ENCODE measurements at regions not wholly inside any gene's neighbourhood (a gene's known extent, or its start where the extent isn't known, plus 50 kb on each side); places are given as distances from the start of the nearest gene placed in this dataset.
"Not testable (repeated sequence)": the region's sequence is repeated elsewhere in the genome, so short reads cannot be mapped to it uniquely, and the experiment has no call there.

- no peak for DNase-seq (ENCODE audit: low read depth in 2 of 2)
Measured at GRCh38 chr3:110608566-110608965, 463.1 kb upstream of the NECTIN3 start.

GRCh38 chr3:110612045-110612444, 459.6 kb upstream of the NECTIN3 start:
- DNase-seq (ENCODE audit: low read depth in 2 of 2): no peak

GRCh38 chr3:110614186-110614585, 457.4 kb upstream of the NECTIN3 start:
- no peak for DNase-seq (ENCODE audit: low read depth in 2 of 2)

- no peak for DNase-seq (ENCODE audit: low read depth in 2 of 2)
Measured at GRCh38 chr3:110615454-110615853, 456.2 kb upstream of the NECTIN3 start.

- no peak for DNase-seq (ENCODE audit: low read depth in 2 of 2)
Measured at GRCh38 chr3:110618512-110619226, 452.9 kb upstream of the NECTIN3 start.

GRCh38 chr3:110620118-110620517, 451.5 kb upstream of the NECTIN3 start:
- no peak for DNase-seq (ENCODE audit: low read depth in 2 of 2)

- DNase-seq (ENCODE audit: low read depth in 2 of 2): no peak
Measured at GRCh38 chr3:110623571-110623970, 448.0 kb upstream of the NECTIN3 start.

GRCh38 chr3:110624576-110624975, 447.0 kb upstream of the NECTIN3 start:
- DNase-seq (ENCODE audit: low read depth in 2 of 2): no peak

- no peak for DNase-seq (ENCODE audit: low read depth in 2 of 2)
Measured at GRCh38 chr3:110625201-110625747, 446.3 kb upstream of the NECTIN3 start.

GRCh38 chr3:110626652-110627111, 444.9 kb upstream of the NECTIN3 start:
- not testable (repeated sequence) for DNase-seq (ENCODE audit: low read depth in 2 of 2)

- DNase-seq (ENCODE audit: low read depth in 2 of 2): no peak
Measured at GRCh38 chr3:110628650-110629301, 442.8 kb upstream of the NECTIN3 start.

- DNase-seq (ENCODE audit: low read depth in 2 of 2): no peak
Measured at GRCh38 chr3:110629917-110630316, 441.7 kb upstream of the NECTIN3 start.

- DNase-seq (ENCODE audit: low read depth in 2 of 2): no peak
Measured at GRCh38 chr3:110644203-110644602, 427.4 kb upstream of the NECTIN3 start.

- no peak for DNase-seq (ENCODE audit: low read depth in 2 of 2)
Measured at GRCh38 chr3:110646055-110646454, 425.6 kb upstream of the NECTIN3 start.

- DNase-seq (ENCODE audit: low read depth in 2 of 2): no peak
Measured at GRCh38 chr3:110646496-110646895, 425.1 kb upstream of the NECTIN3 start.

GRCh38 chr3:110647586-110647985, 424.0 kb upstream of the NECTIN3 start:
- no peak for DNase-seq (ENCODE audit: low read depth in 2 of 2)

GRCh38 chr3:110650741-110651140, 420.9 kb upstream of the NECTIN3 start:
- DNase-seq (ENCODE audit: low read depth in 2 of 2): no peak

GRCh38 chr3:110654843-110655502, 416.6 kb upstream of the NECTIN3 start:
- no peak for DNase-seq (ENCODE audit: low read depth in 2 of 2)

- no peak for DNase-seq (ENCODE audit: low read depth in 2 of 2)
Measured at GRCh38 chr3:110656394-110657025, 415.1 kb upstream of the NECTIN3 start.

- no peak for DNase-seq (ENCODE audit: low read depth in 2 of 2)
Measured at GRCh38 chr3:110664148-110664547, 407.5 kb upstream of the NECTIN3 start.

- DNase-seq (ENCODE audit: low read depth in 2 of 2): no peak
Measured at GRCh38 chr3:110666495-110666894, 405.1 kb upstream of the NECTIN3 start.

- no peak for DNase-seq (ENCODE audit: low read depth in 2 of 2)
Measured at GRCh38 chr3:110667216-110667615, 404.4 kb upstream of the NECTIN3 start.
